HS-5 (cell line): ENCODE measurements at regions not wholly inside any gene's neighbourhood (a gene's known extent, or its start where the extent isn't known, plus 50 kb on each side); places are given as distances from the start of the nearest gene placed in this dataset.
"Not testable (repeated sequence)": the region's sequence is repeated elsewhere in the genome, so short reads cannot be mapped to it uniquely, and the experiment has no call there.

ENCODE experiments used
- DNase-seq: peaks from one replicate; pipeline ENCODE4 v3.0.0-alpha.2; 2012; ENCODE audit warnings: low read depth

- DNase-seq: not testable (repeated sequence)
Measured at GRCh38 chr20:64327223-64327549, 71.6 kb downstream of the PCMTD2 start.

GRCh38 chr20:64327550-64328317, 72.2 kb downstream of the PCMTD2 start:
- not testable (repeated sequence) for DNase-seq

DNA sequence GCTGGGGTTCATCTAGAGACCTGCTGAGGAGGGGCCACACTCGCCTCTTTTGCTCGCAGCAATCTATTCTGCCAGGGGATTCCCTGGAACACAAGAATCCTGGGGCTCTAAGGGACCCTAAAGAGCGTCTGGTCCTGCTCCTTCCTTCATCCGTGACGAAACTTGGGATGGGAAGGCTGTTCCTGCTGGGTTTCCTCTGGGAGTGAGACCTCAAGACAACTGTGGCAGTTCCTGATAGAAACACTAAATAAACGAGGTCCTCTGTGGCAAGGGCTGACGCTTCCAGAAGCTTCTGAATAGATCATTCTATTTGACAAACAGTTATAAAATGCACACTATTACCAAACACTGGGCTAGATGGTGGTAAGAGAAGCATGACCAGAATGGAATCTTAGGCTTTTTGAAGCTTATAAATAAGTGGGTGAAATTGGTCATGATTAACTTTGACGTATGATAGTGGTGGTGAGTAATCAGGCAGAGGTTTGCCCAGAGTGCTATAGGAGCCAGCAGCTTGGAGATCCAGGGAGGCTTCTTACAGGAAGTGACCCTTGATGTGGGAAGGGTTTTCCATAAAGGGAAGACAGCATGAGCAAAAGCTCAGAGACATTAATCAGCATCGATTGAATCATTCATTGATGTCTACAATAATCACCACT, 73.2 kb downstream of the PCMTD2 start:
- peak; percentile 48 for DNase-seq

DNA sequence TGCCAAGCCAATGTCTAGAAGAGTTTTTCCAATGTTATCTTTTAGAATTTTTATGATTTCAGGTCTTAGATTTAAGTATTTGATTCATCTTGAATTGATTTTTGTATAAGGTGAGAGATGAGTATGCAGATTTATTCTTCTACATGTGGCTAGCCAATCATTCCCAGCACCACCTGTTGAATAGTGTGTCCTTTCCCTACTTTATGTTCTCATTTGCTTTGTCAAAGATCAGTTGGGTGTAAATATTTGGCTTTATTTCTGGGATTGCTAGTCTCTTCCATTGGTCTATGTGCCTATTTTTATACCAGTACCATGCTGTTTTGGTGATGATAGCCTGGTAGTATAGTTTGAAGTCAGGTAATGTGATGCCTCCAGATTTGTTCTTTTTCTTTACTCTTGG, 77.1 kb downstream of the PCMTD2 start:
- not testable (repeated sequence) for DNase-seq
